HCT116 (cell line): ENCODE measurements at regions not wholly inside any gene's neighbourhood (a gene's known extent, or its start where the extent isn't known, plus 50 kb on each side); places are given as distances from the start of the nearest gene placed in this dataset.

Experiments used
- ATAC-seq: fragments of 200-7000 bp; cut with Tn5 transposase; 2 replicates; pipeline ENCODE4 v1.9.1; 2020; ENCODE audit warnings: mild to moderate bottlenecking, moderate library complexity
- BruUV-seq: library from RNA; stranded (reverse); fragments of 400-500 nt; replicated peaks from 2 replicates; lab custom pipeline; 2021; lab: Mats Ljungman, UMichigan
- CTCF ChIA-PET: fragments of 300-600 bp; sonication (Branson Sonifier 250); formaldehyde crosslinking; loops from one replicate; lab custom pipeline; 2021; ENCODE audit warnings: antibody characterized with exemption; lab: Charles Lee
- POLR2A ChIA-PET: fragments of 300-600, 350-600 bp; sonication (Branson Sonifier 250); formaldehyde crosslinking; loops from one replicate; lab custom pipeline; 2021; ENCODE audit warnings: antibody characterized with exemption; lab: Charles Lee
- RAD21 ChIA-PET, 2 experiments: fragments of 300-600 bp; sonication (Branson Sonifier 250); formaldehyde crosslinking; loops; one replicate each; lab custom pipeline; 2023; ENCODE audit warnings: low total read pairs in 2 of 2; ENCODE audit not compliant: uncharacterized antibody in 2 of 2, unreplicated experiment in 2 of 2, low non-redundant PET in 1 of 2; lab: Charles Lee
- DNase-seq: peaks from one replicate; pipeline ENCODE4 v3.0.0-alpha.2; 2010; ENCODE audit warnings: low read depth, low spot score
- H2AFZ ChIP-seq: fragments of 200-600 bp; shearing (Covaris generic), sonication (generic); 2 replicates; pipeline ENCODE4 v1.6.1; 2017; ENCODE audit warnings: low read depth, mixed run types, mixed read lengths, antibody characterized with exemption, low read length; ENCODE audit not compliant: poor library complexity, severe bottlenecking
- H3K27ac ChIP-seq: 2 replicates; pipeline ENCODE4 v1.5.1; 2012; ENCODE audit warnings: low read depth, low read length
- H3K27me3 ChIP-seq: fragments of 200-600 bp; sonication (generic); 2 replicates; pipeline ENCODE4 v1.6.1; 2016; ENCODE audit warnings: mixed run types, low read length, mixed read lengths; ENCODE audit not compliant: insufficient read depth
- H3K36me3 ChIP-seq, 2 experiments: fragments of 200-500 bp in 1 of 2; fragments of 200-600 bp in 1 of 2; sonication (Bioruptor generic) in 1 of 2; sonication (generic) in 1 of 2; 2 replicates each; pipeline versions ENCODE4 v1.5.1 to v1.6.1; 2014 to 2016; ENCODE audit warnings: low read length in 2 of 2, inconsistent platforms in 1 of 2, mixed read lengths in 1 of 2, mixed run types in 1 of 2; ENCODE audit not compliant: insufficient read depth in 2 of 2, control insufficient read depth in 1 of 2
- H3K4me1 ChIP-seq, 2 experiments: fragments of 200-600 bp in 1 of 2; sonication (generic) in 1 of 2; 2 replicates each; pipeline versions ENCODE4 v1.5.1 to v1.6.1; 2012 to 2017; ENCODE audit warnings: low read length in 2 of 2, inconsistent platforms in 1 of 2, mild to moderate bottlenecking in 1 of 2, mixed read lengths in 1 of 2, mixed run types in 1 of 2, moderate library complexity in 1 of 2; ENCODE audit not compliant: insufficient read depth in 2 of 2, control insufficient read depth in 1 of 2
- H3K4me2 ChIP-seq: fragments of 200-600 bp; sonication (generic); 2 replicates; pipeline ENCODE4 v1.6.1; 2017; ENCODE audit warnings: mixed run types, low read length, mixed read lengths
- H3K4me3 ChIP-seq, 2 experiments: fragments of 200-600 bp in 1 of 2; sonication (generic) in 1 of 2; replicated peaks in 1 of 2; 2 replicates each; pipeline ENCODE4 v1.5.1; 2011 to 2016; ENCODE audit warnings: low read length in 2 of 2, control low read depth in 1 of 2, low read depth in 1 of 2, mild to moderate bottlenecking in 1 of 2, mixed read lengths in 1 of 2, mixed run types in 1 of 2
- H3K79me2 ChIP-seq: fragments of 200-600 bp; sonication (generic); 2 replicates; pipeline ENCODE4 v1.6.1; 2017; ENCODE audit warnings: mild to moderate bottlenecking, mixed run types, low read length, moderate library complexity, mixed read lengths; ENCODE audit not compliant: insufficient read depth
- H3K9ac ChIP-seq: fragments of 200-600 bp; sonication (generic); 2 replicates; pipeline ENCODE4 v1.6.1; 2016; ENCODE audit warnings: low read length, mixed read lengths
- H3K9me2 ChIP-seq: fragments of 200-600 bp; sonication (generic), shearing (Covaris generic); 2 replicates; pipeline ENCODE4 v1.6.1; 2017; ENCODE audit warnings: mixed run types, mild to moderate bottlenecking, moderate library complexity; ENCODE audit not compliant: insufficient read depth
- H3K9me3 ChIP-seq, 2 experiments: fragments of 200-500 bp in 1 of 2; fragments of 200-600 bp in 1 of 2; sonication (Bioruptor generic) in 1 of 2; sonication (generic) in 1 of 2; 2 replicates each; pipeline ENCODE4 v1.6.1; 2014 to 2017; ENCODE audit warnings: low read length in 2 of 2, mixed read lengths in 2 of 2, inconsistent platforms in 1 of 2, low read depth in 1 of 2, mild to moderate bottlenecking in 1 of 2, mixed run types in 1 of 2, moderate library complexity in 1 of 2; ENCODE audit not compliant: control insufficient read depth in 1 of 2, insufficient read depth in 1 of 2
- H4K20me1 ChIP-seq: fragments of 200-600 bp; sonication (generic), shearing (Covaris generic); 2 replicates; pipeline ENCODE4 v1.6.1; 2017; ENCODE audit warnings: mixed run types, mild to moderate bottlenecking, moderate library complexity; ENCODE audit not compliant: insufficient read depth
- CEBPB ChIP-seq: IDR thresholded peaks from 2 replicates; pipeline ENCODE4 v1.6.1; 2012; ENCODE audit warnings: low read depth
- ELF1 ChIP-seq: IDR thresholded peaks from 2 replicates; pipeline ENCODE4 v1.6.1; 2012; ENCODE audit warnings: low read depth, borderline replicate concordance
- EZH2 ChIP-seq: fragments of 200-600 bp; sonication (generic); IDR thresholded peaks from 2 replicates; pipeline ENCODE4 v1.6.1; 2017; ENCODE audit warnings: antibody characterized with exemption, mixed run types
- EZH2phosphoT487 ChIP-seq: fragments of 200-600 bp; IDR thresholded peaks from 2 replicates; pipeline ENCODE4 v1.6.1; 2018; ENCODE audit warnings: antibody characterized with exemption, borderline replicate concordance
- FOSL1 ChIP-seq: IDR thresholded peaks from 2 replicates; pipeline ENCODE4 v1.6.1; 2012; ENCODE audit warnings: low read depth
- JUND ChIP-seq: IDR thresholded peaks from 2 replicates; pipeline ENCODE4 v1.6.1; 2012
- POLR2A ChIP-seq: IDR thresholded peaks from 2 replicates; pipeline ENCODE4 v1.7.0; 2011; ENCODE audit warnings: borderline replicate concordance; ENCODE audit not compliant: insufficient read depth, insufficient read length; ENCODE audit errors: extremely low read depth
- POLR2AphosphoS5 ChIP-seq: IDR thresholded peaks from 2 replicates; pipeline ENCODE4 v1.6.1; 2011; ENCODE audit warnings: mild to moderate bottlenecking, low read depth, low read length, moderate library complexity
- RAD21 ChIP-seq: IDR thresholded peaks from 2 replicates; pipeline ENCODE4 v1.6.1; 2012; ENCODE audit warnings: low read depth, mild to moderate bottlenecking
- SRF ChIP-seq: IDR thresholded peaks from 2 replicates; pipeline ENCODE4 v1.6.1; 2012; ENCODE audit warnings: low read depth
- TCF7L2 ChIP-seq: IDR thresholded peaks from 2 replicates; pipeline ENCODE4 v1.7.0; 2011; ENCODE audit warnings: borderline replicate concordance, inconsistent platforms; ENCODE audit not compliant: insufficient read depth, insufficient read length; ENCODE audit errors: extremely low read depth
- ZFX ChIP-seq: fragments of 450-650 bp; IDR thresholded peaks from 2 replicates; pipeline ENCODE4 v1.6.1; 2017
- ZNF274 ChIP-seq: fragments of 200-500 bp; sonication (Bioruptor generic); IDR thresholded peaks from 2 replicates; pipeline ENCODE4 v1.6.1; 2014; ENCODE audit warnings: mild to moderate bottlenecking, low read depth, low read length, inconsistent platforms
- intact Hi-C: fragments of 100-400 bp; cut with micrococcal nuclease; formaldehyde crosslinking; loops from 2 replicates; pipeline ENCODE4 v1.10.0; 2022
- TF ChIP-seq, protein P1 (sequence below): IDR thresholded peaks from 2 replicates; pipeline ENCODE4 v1.6.1; 2012
- TF ChIP-seq, protein P2 (sequence below): IDR thresholded peaks from 2 replicates; pipeline ENCODE4 v1.6.1; 2012

DNA sequence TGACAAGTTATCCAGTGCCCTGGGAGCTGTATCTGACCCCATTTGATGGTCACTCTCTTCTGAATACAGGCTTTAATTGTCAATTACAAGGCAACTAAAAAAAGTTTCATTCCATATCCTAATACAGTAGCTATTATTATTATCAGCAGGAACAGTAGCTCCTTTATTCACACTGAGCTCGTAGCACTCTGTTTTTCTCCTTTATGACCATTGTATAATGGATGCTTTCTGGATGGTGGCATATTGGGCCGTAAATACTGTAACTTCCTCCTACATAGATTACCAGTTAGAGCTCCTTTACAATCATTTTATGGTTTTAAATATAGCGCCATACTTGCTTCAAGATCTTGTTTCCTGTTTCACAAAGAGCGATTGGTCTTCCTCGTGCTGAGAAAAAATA lies 1040.3 kb downstream of the TSN start (continued):
- TF ChIP-seq, protein P1, sequence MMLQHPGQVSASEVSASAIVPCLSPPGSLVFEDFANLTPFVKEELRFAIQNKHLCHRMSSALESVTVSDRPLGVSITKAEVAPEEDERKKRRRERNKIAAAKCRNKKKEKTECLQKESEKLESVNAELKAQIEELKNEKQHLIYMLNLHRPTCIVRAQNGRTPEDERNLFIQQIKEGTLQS = no peak
- TF ChIP-seq SRF = no peak
- TF ChIP-seq RAD21 = no peak
- no peak for TF ChIP-seq JUND
- TF ChIP-seq FOSL1 = no peak
- no peak for TF ChIP-seq ZNF274
- no peak for TF ChIP-seq ELF1
- TF ChIP-seq EZH2phosphoT487 = no peak
- TF ChIP-seq EZH2 = no peak
- TF ChIP-seq ZFX = no peak
- TF ChIP-seq POLR2A = no peak
- TF ChIP-seq CEBPB = no peak
- TF ChIP-seq TCF7L2 = no peak

DNA sequence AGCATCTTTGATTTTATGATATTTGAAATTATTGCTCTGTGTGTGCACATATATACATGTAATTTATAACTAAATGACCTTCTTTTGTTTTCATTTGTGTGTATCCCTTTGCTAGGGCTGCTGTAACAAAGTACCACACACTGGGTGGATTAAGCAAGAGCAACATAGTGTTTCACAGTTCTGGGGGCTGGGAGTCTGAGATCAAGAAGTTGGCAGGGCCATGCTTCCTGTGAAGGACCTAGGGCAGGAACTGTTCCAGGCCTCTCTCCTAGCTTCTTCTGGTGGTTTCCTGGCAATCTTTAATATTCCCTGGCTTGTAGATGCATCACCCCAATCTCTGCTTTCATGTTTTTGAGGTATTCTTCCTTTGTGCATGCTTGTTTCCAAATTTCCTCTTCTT lies 1043.9 kb downstream of the TSN start:
- Histone ChIP-seq H3K79me2 (no peaks in the 10 kb centered on the region), H3K9ac (no peak overlapping the region), H3K36me3 (no peaks in the 10 kb centered on the region), H3K9me3 (peaks cover 10 to 24% of the 10 kb centered on the region in 2 experiments; a peak in 2 of 4 replicates), H3K27ac (no peak overlapping the region), H3K9me2 (no peaks in the 10 kb centered on the region), H3K4me1 (no peaks in the 10 kb centered on the region), H3K4me3 (no peak overlapping the region), H3K27me3 (no peaks in the 10 kb centered on the region), H4K20me1 (no peaks in the 10 kb centered on the region), H2AFZ (no peak overlapping the region), H3K4me2 (no peak overlapping the region)
- ChIA-PET POLR2A (no interaction called here), RAD21 (no interaction called here), CTCF (no interaction called here)
- intact Hi-C loops = no loop called here
- BruUV-seq = no TSS peak
- TF ChIP-seq POLR2AphosphoS5 (no peak), ZFX (no peak), EZH2 (no peak), CEBPB (no peak), ZNF274 (no peak), FOSL1 (no peak), POLR2A (no peak)
- TF ChIP-seq, protein P1 = no peak
- TF ChIP-seq, protein P2, sequence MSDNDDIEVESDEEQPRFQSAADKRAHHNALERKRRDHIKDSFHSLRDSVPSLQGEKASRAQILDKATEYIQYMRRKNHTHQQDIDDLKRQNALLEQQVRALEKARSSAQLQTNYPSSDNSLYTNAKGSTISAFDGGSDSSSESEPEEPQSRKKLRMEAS = no peak
- no peak for ATAC-seq
- no peak for DNase-seq
